GM18861 (cell line): ENCODE measurements at regions not wholly inside any gene's neighbourhood (a gene's known extent, or its start where the extent isn't known, plus 50 kb on each side); places are given as distances from the start of the nearest gene placed in this dataset.
"Not testable (repeated sequence)": the region's sequence is repeated elsewhere in the genome, so short reads cannot be mapped to it uniquely, and the experiment has no call there.

Source experiments
- ATAC-seq: cut with Tn5 transposase; IDR thresholded peaks from one replicate; pipeline ENCODE4 v1.9.1; 2021; ENCODE audit not compliant: unreplicated experiment

DNA sequence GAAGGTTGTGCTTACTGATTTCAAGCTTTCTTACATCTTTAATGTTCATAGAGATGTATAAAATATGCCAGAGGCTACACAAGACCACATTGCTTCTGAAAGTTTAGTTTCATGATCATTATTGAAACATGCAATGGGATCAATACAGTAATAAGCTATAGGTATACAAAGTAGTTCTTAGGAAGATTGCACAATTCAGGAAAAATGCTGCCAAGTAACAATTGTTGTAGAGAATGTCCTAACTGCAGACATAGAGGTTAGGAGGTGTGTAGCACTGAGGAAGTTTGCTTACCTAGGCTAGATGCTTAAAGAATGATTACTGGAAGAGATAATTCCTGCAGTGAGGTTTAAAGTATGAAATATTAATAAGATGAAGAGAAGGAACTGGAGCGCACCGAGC lies 259.5 kb upstream of the CYRIA start:
- ATAC-seq = no peak

DNA sequence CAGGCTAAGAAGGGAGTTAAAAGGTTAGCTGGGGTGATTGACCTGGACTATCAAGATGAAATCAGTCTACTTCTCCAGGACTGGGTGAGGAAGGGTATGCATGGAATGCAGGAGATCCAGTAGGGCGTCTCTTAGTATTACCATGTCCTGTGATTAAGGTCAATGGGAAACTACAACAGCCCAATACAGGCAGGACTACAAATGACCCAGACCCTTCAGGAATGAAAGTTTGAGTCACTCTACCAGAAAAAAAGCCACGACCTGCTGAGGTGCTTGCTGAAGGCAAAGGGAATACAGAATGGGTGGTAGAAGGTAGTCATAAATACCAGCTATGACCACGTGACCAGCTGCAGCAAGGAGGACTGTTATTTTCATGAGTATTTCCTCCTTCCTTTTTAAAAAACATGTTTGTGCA lies 249.7 kb upstream of the CYRIA start:
- ATAC-seq = not testable (repeated sequence)

DNA sequence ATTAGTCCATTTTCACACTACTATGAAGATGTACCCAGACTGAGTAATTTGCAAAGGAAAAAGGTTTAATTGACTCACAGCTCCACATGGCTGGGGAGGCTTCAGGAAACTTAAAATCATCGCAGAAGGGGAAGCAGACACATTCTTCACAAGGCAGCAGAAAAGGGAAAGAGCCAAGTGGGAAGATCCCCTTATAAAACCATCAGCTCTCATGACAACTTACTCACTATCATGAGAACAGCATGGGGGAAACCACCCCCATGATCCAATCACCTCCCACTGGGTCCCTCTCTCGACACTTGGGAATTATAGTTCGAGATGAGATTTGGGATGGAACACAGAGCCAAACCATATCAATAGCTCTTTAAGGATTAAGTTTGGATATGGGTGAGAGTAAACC lies 246.1 kb upstream of the CYRIA start:
- no peak for ATAC-seq

DNA sequence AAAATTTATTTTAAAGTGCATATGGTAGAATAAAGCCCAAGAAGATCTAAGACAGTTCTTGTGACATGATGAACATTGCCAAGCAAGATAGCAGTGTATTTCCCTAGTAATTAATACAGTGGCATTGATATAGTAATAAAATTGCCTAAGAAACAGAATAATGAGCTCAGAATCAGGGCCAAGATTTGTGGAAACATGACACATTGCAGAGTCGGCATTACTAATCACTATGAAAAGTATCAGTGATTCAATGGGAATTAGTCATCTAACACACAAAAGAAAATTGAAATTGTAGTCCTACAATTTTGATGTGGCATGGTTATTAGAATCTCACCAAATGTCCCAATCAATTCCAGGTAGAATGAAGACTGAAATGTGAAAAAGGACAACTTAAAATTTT lies 243.0 kb upstream of the CYRIA start:
- ATAC-seq = no peak

DNA sequence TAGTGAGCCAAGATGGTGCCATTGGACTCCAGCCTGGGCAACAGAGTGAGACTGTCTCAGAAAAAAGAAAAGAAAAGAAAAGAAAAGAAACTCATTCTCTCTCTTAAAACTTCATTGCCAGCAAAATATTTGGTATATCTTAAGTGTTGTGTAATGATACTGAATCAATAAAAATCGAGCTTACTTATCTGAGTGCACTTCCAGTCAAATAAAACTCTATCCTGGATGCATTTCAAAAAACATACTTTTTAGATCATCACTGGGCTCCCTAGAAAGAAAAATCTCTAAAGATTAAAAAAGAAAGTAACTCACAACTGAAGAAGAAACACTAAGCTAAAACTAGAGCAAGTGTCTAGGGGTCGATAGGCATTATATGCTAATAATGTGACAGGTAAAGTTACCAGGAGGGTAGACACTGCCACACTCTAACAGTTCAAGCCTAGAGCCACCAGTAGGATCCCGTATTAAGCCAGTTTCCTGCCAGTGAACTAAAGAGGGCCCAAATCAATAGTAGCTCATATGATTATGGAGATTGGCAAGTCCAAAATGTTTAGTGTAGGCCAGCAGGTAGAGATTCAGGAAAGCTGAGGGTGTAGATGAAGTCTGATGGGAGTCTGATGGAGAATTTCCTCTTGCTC lies 242.1 kb upstream of the CYRIA start:
- no peak for ATAC-seq

DNA sequence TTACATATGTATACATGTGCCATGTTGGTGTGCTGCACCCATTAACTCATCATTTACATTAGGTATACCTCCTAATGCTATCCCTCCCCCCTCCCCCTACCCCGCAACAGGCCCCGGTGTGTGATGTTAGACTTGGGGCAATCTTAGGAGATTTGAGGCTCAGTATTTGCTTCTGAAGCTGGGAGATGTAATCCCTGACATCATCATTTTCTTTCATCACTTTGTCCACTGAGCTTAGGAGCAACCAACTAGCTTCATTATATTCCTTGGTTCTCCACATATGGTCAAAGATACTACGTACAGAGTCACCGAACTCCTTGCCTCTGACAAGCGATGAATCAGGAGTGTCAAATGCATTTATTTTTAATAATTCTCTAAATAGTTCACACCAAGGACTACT lies 239.7 kb upstream of the CYRIA start:
- not testable (repeated sequence) for ATAC-seq

DNA sequence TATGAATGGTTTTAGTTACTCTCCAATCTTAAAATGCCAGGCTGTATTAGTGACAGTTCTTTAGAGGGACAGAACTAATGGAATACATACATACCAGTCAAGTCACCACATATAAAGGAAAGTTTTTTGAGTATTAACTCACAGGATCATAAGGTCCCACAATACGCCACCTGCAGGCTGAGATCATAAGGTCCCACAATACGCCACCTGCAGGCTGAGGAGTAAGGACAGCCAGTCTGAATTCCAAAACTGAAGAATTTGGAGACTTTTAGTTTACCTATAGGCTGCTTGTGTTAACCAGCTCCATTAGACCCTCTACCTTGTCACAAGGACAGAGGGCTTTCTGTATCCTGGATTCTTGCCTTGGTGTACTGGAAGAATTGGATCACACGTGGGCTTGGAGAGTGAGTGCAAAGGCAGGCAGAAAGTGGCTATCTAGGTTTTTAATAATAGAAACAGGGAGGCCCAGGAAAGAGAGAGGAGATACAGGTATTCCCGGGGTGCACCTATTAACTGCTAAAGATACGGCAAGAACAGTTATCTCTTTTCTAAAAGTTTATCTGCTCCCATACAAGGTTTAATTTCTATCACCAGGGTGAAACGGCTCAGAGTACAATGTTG lies 234.9 kb upstream of the CYRIA start:
- peak; percentile 81 for ATAC-seq

DNA sequence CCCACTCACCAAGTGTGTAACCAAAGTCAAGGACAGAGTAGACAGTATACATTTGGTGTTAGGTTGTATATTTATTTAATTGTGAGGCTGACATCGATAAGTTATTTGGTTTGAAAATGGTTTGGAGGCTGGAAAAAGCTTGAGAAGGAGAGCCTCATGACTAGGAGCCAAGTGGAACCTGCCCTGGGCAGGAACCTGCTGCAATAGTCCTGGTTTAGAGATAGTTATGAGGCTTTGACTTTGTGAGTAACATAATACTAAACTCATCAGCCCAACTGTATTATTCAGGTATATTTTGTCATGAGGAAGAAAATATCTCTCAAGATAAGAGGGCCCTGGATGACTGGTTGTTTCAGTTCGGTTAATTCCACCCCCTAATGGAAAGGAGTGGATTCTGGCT lies 234.3 kb upstream of the CYRIA start:
- ATAC-seq = no peak

DNA sequence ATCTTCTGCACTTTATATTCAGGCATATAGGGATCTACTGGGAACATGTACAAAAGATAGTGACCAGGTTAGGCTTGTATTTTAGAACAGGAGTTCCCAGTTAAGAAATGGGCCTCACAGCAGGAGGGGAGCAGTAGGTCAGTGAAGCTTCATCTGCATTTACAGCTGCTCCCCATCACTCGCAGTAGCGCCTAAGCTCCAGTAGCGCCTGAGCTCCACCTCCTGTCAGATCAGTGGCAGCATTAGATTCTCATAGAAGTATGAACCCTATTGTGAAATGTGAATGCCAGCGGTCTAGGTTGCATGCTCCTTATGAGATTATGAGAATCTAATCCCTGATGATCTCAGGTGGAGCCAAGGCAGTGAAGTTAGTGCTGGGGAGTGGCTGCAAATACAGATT lies 224.4 kb upstream of the CYRIA start:
- no peak for ATAC-seq

DNA sequence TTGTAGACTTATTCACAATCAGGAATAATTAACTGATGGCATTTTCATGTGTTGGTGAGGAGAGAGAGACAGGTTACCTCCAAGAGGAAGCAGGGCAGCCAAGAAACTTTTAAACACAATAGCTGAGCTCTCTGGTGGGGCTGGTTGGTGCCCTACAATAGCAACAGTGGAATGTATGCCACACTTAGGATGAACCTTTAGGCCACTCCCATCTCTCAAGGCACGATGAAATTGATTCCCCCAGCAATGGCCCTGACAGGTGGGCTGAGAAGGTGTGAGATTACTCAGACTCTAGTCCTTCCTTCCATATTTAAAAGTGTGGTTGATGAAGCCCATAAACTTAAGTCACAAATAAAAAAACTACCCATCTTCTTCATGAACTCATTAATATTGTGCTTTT lies 219.4 kb upstream of the CYRIA start:
- ATAC-seq = no peak

DNA sequence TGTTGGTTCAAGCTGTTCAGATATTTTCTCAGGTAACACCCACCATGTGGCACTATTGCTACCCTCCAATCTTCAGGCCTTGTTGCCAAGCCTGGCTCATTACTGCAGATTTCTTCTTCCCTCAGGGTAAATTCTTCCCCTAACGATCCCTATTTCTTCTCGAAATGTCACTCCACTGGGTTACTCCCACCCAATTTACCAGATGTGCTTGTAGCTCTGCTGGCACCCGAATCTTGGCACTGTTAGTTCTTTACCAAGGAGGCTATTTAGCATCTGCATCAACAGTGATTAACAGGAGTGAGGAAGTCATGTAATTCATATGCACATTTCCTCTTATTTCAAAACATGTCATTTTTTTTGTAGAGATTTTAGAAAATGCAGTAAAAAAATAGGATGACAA lies 217.1 kb upstream of the CYRIA start:
- ATAC-seq = no peak

DNA sequence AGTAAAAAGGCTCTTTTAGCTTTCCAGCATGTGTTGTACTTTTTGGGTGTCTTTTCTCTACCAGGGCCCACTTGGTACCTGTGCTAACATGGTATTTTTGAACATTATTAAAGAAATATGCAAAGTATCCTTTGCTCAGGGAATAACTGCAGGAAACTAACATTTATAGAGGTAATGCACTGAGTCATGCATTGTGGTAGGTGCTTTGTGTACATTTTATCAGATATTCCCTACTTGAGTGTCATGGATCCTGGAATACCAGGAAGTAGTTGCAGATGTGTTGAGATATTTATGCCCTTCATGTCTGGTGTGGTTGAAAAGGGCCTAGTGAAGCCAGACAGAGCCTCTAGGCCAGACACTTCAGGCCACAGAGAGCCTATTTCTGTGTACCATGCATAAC lies 215.5 kb upstream of the CYRIA start:
- ATAC-seq = no peak

DNA sequence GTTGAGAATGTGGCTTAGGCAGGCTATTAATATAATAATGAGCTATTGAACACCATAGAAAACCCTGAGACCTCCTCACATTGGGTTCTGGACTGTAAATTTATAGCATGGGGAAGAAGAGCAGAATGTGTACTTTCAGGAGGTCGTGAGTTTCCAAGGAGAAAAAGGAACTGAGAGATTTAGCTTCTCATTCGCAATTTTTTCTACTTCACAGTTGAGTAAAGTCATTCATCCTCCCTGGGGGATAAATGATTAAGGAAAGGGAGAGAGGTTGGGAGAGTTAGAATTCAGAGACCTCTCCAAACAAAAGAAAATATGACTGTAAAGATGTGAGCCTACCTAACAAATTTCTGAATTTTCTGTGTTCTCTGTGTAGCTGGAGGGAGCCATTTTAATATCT lies 205.8 kb upstream of the CYRIA start:
- no peak for ATAC-seq

DNA sequence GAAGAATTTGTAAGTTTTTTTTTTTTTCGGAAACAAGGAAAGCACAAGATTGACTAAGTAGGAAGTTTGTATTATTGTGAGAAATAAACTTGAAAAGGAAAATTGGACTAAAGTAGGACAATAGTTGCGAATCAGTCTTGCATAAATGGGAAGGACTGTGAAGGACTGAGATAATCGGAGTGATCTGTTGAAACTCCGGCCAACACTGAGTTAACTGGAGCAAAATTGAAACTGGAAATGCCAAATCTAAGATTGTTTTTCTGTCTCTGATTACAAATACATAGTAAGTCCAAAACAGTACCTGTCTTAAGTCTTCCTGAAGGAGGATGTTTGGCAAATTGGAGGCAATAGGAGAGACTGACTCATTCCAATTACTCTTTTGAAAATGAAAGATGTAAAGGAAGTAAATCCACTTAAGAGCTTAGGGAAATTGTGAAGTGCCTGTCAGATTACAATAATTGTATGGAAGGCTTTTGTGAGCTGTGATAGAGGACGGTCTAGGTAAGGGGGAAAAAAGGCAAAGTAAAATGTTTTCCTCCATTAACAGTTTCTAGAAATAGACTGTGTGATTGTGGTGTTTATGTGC lies 204.9 kb upstream of the CYRIA start:
- no peak for ATAC-seq

DNA sequence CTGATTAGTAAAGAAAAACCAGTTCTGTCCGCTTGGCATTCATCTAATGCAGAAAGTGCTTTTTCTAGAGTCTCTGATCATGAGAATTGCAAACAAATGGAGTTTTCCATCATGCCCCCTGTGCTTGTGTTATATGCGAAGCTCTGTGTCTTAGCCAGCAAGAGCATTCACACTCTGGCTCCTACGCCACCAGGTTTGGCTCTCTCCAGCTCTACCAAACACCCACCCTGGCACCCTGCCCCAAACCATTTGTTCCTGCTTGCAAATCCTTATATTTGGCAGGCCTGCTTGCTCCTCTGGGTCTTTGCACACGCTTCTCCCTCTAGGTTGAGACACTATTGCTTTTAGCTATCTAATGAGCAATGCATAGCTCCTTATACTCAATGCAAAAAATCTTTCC lies 204.1 kb upstream of the CYRIA start:
- ATAC-seq = no peak

DNA sequence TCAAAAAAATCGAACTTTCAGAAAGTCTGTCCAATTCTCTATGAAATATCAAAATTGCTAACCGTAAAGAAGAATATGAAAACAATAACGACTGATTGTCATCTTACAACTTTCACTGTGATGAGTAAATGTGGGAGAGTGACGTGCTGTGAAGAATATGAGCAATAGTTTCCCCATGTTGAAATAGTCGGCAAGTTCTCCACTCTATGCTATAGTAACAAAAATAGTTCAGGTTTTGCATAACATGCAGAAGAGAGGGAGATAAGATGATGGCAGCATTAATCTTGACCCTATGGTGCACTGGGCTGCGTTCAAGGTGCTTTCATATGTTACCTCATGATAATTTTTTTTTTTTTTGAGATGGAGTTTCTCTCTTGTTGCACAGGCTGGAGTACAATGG lies 196.8 kb upstream of the CYRIA start:
- ATAC-seq = no peak

DNA sequence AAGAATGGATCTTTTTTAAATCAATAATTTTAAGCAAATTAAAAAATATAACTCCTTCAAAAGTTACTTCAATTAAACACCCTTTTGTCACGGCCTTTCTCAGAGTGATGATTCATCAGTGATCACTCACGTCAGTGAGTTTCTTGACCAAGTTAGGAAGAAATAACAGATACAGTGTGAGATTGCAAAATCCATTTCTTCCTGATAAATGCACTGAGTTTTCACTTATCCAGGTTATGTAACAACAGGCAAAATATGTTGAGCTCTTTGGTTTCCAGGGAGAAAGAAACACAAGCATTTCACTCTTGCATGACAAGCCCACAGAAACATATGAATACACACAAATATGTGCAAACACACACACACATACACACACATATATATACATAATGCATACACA lies 195.9 kb upstream of the CYRIA start:
- no peak for ATAC-seq

DNA sequence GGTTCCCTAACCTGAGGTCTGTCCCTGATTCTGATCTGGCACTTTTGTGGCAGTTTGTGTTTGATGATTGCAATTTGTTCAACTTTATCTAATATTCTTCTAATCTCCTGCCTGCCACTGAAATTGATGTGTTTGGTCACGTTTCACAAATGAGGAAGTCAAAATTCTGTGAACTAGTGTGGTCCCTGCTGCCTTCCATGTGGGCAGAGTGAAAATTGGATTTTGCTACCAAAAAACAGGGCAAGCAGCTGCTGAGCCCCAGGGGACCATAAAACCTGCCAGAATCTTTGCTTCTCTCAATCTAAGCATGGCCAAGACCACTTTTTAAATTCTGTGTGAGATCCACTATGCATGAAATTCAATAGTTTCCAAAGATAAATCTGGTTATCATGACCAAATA lies 195.5 kb upstream of the CYRIA start:
- ATAC-seq = no peak

DNA sequence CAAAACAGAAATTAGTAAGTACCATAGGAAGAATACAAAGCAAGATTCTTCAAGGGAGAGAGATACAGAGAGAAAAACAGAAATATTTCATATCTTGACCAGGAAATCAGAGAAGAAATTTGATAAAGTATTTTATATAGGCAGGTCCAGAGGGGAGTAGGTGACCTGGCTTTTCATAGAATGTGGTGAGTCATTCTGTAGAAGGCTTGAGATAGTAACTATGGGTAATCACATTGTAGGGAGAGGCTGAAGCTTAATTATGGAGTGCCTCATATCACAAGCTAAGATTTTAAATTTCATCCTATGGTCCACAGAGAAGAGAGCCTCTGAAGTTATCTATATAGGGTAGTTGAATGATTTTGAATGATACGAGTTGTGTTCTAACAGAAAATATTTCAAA lies 195.0 kb upstream of the CYRIA start:
- ATAC-seq = no peak

DNA sequence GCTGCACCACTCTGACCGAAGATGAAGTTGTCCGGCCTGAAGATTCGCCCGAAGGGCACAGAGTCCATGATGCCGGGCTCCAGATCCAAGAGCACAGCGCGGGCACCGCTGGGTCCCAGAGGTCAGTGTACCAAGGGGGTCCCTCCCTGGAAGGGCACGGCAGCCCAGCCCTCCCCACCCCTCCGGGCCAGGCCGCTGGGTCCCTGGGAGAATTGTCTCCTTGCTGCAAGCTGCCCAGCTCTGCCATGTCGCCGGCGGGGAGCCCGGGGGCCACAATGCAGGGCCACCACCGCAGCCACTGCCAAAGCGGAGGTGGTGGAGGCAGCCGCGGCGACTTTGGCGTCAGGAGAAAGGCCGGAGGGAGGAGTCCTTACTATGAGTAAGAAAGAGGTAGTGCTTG lies 189.5 kb upstream of the CYRIA start:
- ATAC-seq = no peak

DNA sequence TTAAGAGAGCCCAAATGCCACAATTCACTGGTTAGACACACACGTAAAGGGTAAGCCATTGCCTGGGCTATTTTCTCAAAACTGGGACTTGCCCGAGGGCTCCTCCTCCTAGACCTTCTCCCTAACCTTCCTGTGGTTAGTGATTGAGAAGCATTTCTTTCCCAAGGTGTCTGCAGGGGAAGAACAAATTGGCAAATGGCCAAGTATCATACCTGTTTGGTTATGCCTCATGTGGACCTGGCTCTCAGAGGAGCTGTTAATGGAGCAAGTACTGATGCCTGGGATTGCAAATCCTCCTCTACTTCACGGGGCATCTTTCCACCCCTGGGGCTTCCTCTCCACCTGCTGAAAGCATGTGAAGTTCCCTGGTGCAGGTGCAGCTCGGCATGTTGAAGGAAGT lies 187.5 kb upstream of the CYRIA start:
- no peak for ATAC-seq

DNA sequence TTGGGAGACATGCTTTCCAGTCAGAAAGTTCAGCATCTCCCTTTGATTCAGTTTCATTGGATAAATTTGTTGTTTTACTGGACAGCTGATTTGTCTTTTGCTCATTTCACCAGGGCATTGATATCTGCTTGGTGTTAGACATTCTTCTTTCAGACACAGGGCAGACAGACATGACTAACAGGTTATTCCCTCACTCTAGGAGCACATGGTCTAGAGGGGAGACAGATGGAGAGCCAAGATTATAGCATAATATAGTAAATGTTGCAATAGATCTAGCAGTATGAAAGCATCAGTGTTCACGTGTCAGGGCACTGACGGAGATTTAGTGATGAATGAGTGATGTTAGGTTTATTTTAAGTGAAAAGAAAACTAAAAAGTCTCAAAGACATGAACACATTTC lies 187.0 kb upstream of the CYRIA start:
- no peak for ATAC-seq

DNA sequence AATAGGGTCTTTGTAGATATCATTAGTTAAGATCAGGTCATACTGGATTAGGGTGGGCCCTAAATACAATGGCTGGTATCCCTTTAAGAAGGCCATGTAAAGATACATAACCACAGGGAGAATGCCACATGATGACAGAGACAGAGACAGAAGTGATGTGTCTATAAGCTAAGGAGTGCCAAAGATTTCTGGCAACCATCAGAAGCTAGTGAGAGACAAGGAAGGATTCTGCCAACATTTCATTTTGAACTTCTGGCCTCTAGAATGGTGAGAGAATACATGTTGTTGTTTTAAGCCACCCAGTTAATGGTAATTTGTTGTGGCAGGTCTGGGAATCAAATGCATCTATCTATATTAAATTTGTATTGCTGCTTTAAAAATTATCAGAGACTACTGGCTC lies 185.5 kb upstream of the CYRIA start:
- ATAC-seq = no peak
